Tibial artery (tissue), 4 donors: ENCODE measurements at regions not wholly inside any gene's neighbourhood (a gene's known extent, or its start where the extent isn't known, plus 50 kb on each side); places are given as distances from the start of the nearest gene placed in this dataset.

Experiments
- DNase-seq, 2 donors: peaks; one replicate each; pipeline ENCODE4 v3.0.0-alpha.2; 2019
- H3K27ac ChIP-seq, 2 donors: fragments of 200-600 bp; sonication (generic) in 1 of 2; 1 replicate in 1 of 2; 2 replicates in 1 of 2; pipeline ENCODE4 v1.5.1; 2018 to 2019; ENCODE audit warnings: mild to moderate bottlenecking in 1 of 2
- H3K27me3 ChIP-seq, 2 donors: fragments of 200-600 bp; sonication (generic) in 1 of 2; one replicate each; pipeline versions ENCODE4 v1.5.1 to v1.6.0; 2016 to 2019
- H3K36me3 ChIP-seq, 3 donors: fragments of 200-600 bp; sonication (generic) in 2 of 3; one replicate each; pipeline ENCODE4 v1.5.1; 2016 to 2019; ENCODE audit warnings: mild to moderate bottlenecking in 2 of 3
- H3K4me1 ChIP-seq, 4 donors: fragments of 200-600 bp; sonication (generic) in 2 of 4; 1 replicate in 3 of 4; 2 replicates in 1 of 4; pipeline ENCODE4 v1.5.1; 2016 to 2019
- H3K4me3 ChIP-seq, 2 donors: fragments of 200-600 bp; sonication (generic) in 1 of 2; 1 replicate in 1 of 2; 2 replicates in 1 of 2; pipeline ENCODE4 v1.5.1; 2018 to 2019; ENCODE audit warnings: mild to moderate bottlenecking in 2 of 2
- H3K9me3 ChIP-seq, 3 donors: fragments of 200-600 bp; sonication (generic) in 1 of 3; one replicate each; pipeline ENCODE4 v1.5.1; 2016 to 2019
- CTCF ChIP-seq, 2 experiments: fragments of 200-600 bp in 1 of 2; fragments of 450-650 bp in 1 of 2; IDR thresholded peaks; one replicate each; pipeline ENCODE4 v1.5.1; 2017 to 2019; ENCODE audit warnings: antibody characterized with exemption in 2 of 2, mild to moderate bottlenecking in 1 of 2, moderate library complexity in 1 of 2
- intact Hi-C: fragments of 100-400 bp; cut with DNase I; formaldehyde crosslinking; loops from one replicate; pipeline ENCODE4 v1.15.0; 2023; ENCODE audit warnings: low total_unique reads

GRCh38 chr1:39142401-39143060, 62.0 kb upstream of the MACF1 start:
- no peak for TF ChIP-seq CTCF (IDR thresholded peaks at IDR 0.05)
- Histone ChIP-seq H3K4me1 (peaks cover 0 to 54% (median 33%) of the 10 kb centered on the region in 4 donors), H3K27me3 (no peaks in the 10 kb centered on the region), H3K4me3 (no peak overlapping the region), H3K36me3 (no peaks in the 10 kb centered on the region), H3K27ac (peak overlapping the region; percentile 36 to 40), H3K9me3 (no peaks in the 10 kb centered on the region)
- intact Hi-C loops = no loop called here
- no peak for DNase-seq

GRCh38 chr1:39144924-39145323, 59.6 kb upstream of the MACF1 start:
- intact Hi-C loops = no loop called here

GRCh38 chr1:39145331-39145965, 59.0 kb upstream of the MACF1 start:
- intact Hi-C loops = no loop called here
- Histone ChIP-seq H3K4me3 (no peak overlapping the region), H3K9me3 (no peaks in the 10 kb centered on the region), H3K27ac (no peak overlapping the region), H3K36me3 (no peaks in the 10 kb centered on the region), H3K27me3 (no peaks in the 10 kb centered on the region), H3K4me1 (peaks cover 0 to 57% (median 33%) of the 10 kb centered on the region in 4 donors)
- TF ChIP-seq CTCF (IDR thresholded peaks at IDR 0.05) = no peak
- no peak for DNase-seq

More at GRCh38 chr1:39144924-39145323, 59.6 kb upstream of the MACF1 start:
- no peaks in the 10 kb centered on the region for H3K9me3 ChIP-seq
- H3K4me3 ChIP-seq = no peak overlapping the region
- H3K4me1 ChIP-seq = peaks cover 0 to 62% (median 33%) of the 10 kb centered on the region in 4 donors
- TF ChIP-seq CTCF (IDR thresholded peaks at IDR 0.05) = no peak
- H3K27me3 ChIP-seq = no peaks in the 10 kb centered on the region
- DNase-seq = no peak
- no peak overlapping the region for H3K27ac ChIP-seq
- no peaks in the 10 kb centered on the region for H3K36me3 ChIP-seq

GRCh38 chr1:39146681-39147080, 57.8 kb upstream of the MACF1 start:
- Histone ChIP-seq H3K9me3 (no peaks in the 10 kb centered on the region), H3K4me1 (peaks cover 0 to 60% (median 34%) of the 10 kb centered on the region in 4 donors), H3K4me3 (no peak overlapping the region), H3K36me3 (no peaks in the 10 kb centered on the region), H3K27ac (no peak overlapping the region), H3K27me3 (no peaks in the 10 kb centered on the region)
- no peak for DNase-seq
- intact Hi-C loops = no loop called here
- TF ChIP-seq CTCF (IDR thresholded peaks at IDR 0.05) = no peak

DNA sequence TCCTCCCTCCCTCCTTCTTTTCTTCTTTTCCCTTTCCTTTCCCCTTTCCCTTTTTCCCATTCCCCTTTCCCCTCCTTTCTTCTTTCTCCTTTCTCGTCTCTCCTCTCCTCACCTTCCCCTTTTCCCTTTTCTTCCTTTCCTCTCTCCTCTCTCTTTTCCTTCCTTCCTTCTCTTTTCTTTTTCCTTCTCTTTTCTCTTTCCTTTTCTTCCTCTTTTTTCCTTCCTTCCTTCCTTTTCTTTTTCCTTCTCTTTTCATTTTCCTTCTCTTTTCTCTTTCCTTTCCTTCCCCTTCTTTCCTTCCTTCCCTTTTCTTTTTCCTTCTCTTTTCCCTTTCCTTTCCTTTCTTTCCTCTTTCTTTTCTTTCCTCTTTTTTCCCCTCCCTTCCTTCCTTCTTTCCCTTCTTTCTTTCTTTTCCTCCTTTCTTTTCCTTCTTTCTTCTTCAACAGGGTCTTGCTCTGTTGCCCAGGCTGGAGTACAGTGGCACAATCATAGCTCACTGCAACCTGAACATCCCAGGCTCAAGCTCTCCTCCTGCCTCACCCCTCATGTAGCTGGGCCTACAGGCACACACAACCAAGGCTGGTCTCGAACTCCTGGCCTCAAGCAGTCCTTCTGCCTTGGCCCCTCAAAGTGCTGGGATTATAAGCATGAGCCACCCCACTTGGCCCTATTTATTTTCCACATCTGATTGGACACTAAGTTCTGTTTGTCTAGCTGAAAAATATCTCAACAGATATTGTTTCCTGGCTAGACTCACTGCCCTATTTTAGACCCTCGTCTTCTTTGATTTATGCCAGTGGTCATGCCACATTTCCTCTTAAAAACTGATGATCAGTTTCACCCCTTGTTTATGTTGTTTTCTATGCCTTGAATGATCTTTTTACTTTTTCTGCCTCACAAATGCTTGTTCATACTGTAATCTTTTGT, 57.1 kb upstream of the MACF1 start:
- H3K27me3 ChIP-seq = no peaks in the 10 kb centered on the region
- no peaks in the 10 kb centered on the region for H3K36me3 ChIP-seq
- DNase-seq = no peak
- H3K4me1 ChIP-seq = peaks cover 0 to 60% (median 32%) of the 10 kb centered on the region in 4 donors
- TF ChIP-seq CTCF (IDR thresholded peaks at IDR 0.05) = no peak
- no peak overlapping the region for H3K4me3 ChIP-seq
- intact Hi-C loops = no loop called here
- no peaks in the 10 kb centered on the region for H3K9me3 ChIP-seq
- no peak overlapping the region for H3K27ac ChIP-seq
